Stimulated activated CD8-positive, alpha-beta memory T cell treated with anti-CD3 and anti-CD28 coated beads, Interleukin-4, amount 100 ng/mL, for 48 hours (primary cell): ENCODE measurements at regions not wholly inside any gene's neighbourhood (a gene's known extent, or its start where the extent isn't known, plus 50 kb on each side); places are given as distances from the start of the nearest gene placed in this dataset.

ENCODE experiments used
- DNase-seq: peaks from one replicate; pipeline ENCODE4 v3.0.0-alpha.2; 2020

DNA sequence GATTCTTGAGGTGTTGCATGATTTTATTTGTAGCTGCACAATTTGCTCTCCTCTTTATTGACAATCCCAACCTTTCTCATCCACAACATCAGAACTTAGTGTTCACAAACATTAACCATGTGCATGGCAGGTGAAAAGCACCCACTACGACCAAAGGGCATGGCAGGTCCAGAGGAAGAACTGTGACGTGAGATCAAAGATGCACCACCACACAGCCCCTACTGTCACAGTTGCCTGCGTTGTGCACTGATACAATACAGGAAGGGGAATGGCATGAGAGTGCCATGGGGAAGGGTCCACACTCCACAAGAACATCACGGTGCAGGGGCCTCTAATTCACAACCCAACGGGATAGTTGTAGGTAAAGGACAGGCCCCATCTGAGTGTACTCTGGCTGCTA is 217.1 kb upstream of the PFKP start:
- no peak for DNase-seq

DNA sequence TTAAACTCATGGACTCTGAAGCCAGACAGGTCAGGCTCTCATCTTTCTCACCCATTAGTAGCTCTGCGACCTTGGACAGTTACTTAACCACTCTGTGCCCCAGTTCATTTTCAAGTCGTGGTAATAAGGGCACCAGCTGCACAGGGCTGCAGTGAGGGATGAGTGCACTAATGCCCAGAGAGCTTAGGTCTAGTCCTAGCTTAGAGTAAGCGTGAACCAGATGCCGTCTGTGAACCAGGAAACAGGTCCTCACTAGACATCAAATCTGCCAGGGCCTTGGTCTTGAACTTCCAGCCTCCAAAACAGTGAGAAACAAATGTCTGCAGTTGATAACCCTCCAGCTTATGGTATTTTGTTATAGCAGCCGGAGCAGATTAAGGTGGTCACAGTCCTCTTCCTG is 222.4 kb upstream of the PFKP start:
- DNase-seq: no peak

DNA sequence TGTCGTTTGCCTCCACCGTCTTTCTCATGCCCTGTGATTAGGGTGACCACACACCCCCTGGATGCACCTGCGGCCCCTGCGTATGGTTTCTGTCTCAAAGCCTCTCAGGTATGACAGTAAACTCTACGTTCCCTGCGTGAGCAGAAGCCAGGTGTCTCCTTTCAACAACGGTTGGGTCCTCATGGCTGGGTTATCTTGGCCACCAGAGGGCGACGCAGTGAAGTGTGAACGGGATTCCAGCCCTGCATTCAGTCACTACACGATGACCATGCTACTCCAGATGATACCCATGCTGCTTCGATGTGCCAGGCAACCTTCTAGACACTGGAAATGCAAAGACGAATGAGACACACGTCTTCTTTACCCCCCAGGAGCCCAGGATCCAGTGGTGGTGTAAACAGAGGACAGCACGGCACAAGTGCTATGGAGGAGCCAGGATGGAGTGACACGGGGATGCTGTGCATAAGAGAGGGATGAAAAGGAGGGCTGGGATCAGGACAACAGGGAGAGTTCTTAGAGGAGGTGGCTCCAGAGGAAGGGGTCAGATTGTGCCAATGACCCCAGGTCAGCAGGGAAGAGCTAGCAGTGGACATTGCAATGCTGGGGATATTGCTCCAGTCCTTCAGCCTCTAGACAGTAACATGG is 228.1 kb upstream of the PFKP start:
- peak; percentile 65 for DNase-seq

DNA sequence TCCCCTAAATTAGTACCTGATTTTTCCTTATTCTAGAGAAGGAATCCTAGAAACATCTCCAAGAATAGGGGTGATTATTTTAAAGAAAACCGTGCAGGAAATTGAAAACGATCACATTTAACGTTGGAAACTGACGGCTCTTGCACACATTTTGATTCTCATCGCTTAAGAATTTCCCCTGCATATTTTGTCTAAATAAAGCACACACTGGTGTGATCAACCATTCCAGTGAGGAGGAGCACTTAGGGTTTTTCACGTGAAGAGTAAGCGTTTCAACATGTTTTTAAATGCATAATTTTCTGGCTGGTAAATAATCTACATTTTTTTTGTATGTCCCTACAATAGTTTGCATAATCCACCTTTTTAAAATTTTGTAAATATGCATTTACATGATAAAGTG is 229.7 kb upstream of the PFKP start:
- no peak for DNase-seq

DNA sequence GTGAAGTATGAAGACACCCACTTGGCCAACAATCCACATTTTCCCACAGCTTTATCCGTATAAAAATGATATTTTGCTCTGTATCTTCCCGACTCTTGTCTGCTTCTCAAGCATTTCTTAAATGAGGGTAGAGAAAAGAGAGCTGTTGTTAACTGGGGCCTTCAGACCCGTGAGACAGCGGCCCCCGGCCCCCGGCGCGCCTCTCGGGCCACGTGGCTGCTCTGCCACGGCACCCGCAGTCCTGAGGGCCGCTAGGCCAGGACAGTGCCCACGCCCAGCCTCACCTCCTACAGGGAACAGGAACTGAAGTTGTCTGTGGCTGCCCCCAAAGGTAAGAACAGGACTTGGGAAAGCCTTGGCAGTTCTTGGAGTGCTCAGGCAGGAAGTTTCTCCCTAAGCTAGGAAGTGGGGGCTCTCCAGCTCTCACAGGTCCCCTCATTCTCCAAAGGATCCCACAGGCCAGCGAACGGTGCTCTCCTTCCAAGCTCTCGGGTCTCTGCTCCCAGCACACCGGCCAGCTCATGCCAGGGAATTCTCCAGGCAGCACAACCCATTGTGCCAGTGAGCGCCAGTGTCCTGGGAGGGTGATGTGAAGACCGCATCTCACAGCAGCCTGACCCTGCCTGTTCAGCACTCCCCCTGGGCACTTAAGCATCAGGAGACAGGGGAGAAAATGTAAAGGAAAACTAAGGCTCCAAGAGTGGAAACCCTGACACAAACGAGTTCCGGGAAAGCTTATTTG is 230.3 kb upstream of the PFKP start:
- DNase-seq: no peak

DNA sequence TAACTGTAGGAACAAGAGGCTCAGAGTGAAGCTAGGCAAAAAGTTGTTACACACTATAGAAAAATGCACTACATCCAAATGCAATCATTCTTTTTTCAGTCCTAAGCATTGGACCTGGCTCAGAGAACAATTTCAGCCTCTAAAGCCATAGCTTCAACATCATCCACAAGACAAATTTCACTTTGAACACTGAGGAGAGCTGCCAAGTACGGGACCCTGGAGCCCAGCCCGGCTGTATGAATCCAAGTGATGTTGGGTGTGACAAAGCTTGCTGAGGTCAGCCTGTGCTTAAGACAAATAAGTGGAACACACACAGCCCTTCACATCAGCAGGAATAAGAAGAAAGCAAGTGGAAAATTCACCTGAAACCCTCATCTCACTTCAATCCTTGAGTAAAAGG is 233.1 kb upstream of the PFKP start:
- no peak for DNase-seq

DNA sequence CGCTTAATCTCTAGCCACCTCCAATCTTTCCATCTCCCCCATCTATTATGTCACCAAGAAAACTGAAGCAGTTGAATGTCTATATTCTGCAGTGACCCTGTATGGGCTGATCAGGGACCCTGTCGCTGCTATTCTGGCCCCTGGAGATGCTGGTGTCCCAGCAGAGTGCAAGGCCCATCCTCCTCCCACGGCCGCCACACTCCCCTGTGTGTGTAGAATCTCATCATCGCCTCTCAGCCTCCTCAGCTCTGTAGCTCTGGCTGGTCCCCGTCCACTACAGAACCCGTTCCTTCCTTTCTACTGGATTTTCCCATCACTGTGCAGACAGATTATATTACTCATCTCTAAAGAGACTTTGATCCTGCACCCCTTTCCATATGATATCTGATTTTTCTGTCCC is 235.8 kb upstream of the PFKP start:
- no peak for DNase-seq

DNA sequence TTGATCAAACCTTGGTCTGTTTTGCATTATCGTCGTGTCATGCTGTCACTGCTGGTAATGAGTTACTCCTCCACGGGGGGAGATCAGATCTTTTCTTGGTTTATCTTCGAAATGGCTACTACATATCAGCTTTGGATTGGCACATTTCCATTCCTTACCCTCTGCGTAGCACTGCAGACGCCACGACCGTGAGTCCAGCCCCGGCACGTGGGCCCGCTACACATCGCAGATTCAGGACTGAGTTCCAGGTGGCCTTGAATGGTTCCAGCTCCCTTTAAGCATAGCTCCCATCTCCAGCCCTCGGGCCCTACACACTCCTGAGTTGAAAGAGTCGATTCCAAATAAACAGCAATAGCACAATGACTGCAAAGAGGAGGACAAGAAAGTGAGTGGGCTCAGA is 238.6 kb upstream of the PFKP start:
- DNase-seq: no peak

DNA sequence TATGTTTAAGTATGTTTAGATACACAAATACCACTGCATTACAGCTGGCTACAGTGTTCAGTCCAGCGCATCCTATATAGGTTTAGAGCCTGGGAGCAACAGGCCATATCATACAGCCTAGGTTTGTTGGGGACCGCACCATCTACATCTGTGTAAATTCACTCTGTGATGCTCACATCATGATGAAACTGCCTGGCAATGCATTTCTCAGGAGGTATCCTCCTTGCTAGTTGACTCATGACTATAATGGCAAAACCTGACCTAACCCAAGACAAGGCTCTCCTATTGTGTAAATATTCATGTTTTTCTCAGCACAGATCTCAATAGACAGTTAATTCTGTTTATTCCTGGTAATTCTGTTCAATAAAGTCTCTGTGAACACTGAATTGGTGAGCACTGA is 240.7 kb upstream of the PFKP start:
- DNase-seq: no peak

DNA sequence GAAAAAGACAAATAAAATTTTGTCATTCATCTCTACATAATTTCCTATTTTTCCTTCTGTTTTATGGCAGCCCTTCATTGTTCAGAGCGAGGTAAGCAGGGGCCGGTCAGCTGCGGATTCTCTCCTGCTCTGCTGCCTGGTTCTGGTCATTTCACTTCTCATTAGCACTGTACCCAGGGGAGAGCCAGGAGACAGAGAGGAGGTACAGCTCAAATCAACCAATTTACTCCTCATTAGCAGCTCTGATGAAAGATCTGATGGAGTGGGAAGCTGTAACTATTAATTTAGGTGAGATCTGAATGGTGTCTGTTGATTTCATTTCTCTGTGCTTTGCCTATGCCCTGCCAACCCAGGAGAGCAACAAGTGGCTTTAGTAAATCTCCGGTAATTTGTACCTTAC is 241.5 kb upstream of the PFKP start:
- no peak for DNase-seq

DNA sequence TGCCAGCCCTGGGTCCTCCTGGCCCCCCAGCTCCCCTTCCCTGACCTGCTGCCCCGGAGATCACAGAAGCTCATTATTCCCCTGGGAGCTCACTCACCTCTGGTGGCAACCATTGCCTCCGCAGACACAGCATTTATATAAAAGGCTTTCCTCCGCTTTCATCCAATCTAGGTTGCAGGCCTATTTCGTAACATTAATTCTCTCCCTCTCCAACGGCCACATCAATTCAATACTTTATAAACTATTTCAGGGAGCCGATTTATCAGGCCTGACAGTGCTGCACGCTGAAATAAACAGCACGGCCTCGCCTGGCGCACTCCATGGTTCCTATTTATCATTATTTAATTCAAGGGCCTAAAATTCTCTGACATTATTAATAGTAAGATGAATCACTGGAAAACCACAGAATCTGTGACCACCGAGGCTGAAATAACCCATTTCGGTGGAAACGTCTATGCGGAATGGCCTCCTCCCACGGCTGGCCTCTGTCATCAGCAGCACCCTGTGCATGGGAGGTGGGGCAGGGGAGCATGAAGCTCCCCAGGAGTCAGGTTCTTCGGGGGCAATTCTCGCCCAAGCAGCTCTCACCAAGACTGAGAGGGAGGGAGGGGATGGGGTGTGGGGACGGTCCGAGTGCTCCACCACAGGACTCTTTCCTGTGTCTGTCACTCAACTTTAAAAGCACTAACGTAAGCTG is 249.3 kb upstream of the PFKP start:
- DNase-seq: no peak

DNA sequence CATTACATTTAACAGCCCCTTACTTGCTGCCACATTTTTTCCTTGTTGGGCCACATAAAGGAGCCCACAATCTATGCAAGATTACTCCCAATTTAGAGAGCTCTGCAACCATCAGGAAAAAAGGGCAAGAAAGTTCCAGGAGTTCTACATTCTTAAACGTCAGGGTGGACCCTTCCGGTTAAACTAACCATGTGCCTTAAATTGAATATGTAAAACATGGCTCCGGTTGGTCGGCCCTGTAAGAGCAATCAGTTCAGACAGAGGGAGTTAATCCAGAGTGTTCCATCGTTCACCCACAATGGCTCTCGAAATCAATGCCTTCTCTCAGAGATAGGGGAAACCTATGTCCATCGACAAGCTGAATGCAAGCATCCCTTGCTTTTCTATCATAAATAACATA is 253.7 kb upstream of the PFKP start:
- DNase-seq: no peak

DNA sequence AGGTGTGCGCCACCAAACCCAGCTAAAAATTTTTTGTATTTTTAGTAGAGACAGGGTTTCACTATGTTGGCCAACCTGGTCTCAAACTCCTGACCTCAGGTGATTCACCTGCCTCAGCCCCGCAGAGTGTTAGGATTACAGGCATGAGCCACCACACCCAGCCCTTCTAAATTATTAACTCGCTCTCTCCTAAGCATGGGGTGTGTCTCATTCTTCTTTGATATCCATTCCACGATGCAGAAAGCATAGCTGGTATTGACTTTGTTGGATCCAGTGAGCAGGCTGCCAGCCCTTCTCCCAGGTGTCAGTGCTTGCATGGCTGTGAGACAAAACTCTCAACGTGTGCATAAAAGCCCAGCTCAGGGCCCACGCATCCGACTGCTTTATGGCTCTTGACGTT is 254.1 kb upstream of the PFKP start:
- DNase-seq: no peak

DNA sequence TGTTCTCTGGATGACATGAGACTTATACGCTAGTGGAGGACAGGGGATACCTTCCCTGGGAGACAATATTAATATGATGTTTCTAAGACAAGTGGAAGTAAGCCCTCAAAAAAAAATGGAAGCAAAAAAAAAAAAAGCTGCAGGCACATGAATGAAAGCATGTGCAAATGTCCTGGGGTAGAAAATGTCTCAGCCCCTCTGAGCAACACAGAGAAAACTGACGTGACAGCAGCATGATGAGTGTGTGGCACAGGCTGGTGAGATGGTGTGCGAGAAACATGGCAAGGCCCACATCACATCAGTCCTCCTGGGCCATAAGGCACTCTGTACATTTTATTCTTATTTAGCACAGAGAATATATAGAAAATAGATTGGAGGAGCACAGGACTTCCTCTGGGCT is 254.7 kb upstream of the PFKP start:
- DNase-seq: no peak

DNA sequence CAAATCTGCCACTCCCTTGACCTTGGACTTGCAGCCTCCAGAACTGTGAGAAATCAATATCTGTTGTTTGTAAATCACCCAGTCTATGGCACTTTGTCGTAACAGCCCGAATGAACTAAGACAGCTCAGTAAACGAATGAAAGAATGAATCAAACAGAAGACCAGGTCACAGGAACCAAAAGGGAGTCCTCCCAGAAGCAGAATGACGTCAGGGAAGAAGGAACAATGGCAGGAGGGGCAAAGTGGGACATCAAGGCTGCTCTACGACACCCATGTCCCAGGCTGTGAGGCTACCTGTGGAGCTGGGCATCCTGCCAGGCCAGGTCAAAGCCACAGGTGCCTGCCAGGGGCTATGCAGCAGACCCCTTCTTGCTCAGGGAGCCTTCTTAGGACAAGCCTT is 267.2 kb upstream of the PFKP start:
- no peak for DNase-seq

DNA sequence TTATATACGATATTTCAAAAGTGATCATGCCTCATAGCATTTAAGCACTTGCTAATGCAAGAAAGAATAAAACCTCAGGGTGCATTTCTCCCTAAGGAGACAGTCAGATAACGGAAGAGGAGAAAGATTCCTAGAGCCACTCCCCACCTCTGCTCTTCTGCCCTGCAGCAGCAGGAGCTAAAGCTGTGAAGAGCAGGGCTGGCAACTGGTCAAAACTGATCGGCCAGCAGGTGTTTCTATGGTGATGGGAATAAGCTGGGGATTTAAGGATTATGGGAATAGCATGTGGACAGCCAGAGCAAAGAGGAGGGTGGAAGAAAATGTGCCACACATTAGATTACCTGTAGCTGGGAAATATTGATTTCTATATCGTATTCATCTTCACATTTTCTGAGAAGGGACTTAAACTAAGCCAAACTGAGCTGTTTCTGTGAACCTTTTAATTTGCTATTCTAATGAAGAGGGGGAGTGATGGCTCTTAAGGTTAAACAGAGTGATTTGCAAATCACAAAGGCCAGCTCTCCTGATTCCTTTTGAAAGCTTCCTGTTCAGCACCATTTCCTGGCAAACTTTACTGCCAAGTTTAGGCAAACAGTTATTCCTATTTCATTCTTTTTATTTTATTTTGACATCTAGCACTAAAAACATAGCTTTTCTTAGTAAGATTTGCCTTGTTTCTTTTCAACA is 268.9 kb upstream of the PFKP start:
- no peak for DNase-seq

DNA sequence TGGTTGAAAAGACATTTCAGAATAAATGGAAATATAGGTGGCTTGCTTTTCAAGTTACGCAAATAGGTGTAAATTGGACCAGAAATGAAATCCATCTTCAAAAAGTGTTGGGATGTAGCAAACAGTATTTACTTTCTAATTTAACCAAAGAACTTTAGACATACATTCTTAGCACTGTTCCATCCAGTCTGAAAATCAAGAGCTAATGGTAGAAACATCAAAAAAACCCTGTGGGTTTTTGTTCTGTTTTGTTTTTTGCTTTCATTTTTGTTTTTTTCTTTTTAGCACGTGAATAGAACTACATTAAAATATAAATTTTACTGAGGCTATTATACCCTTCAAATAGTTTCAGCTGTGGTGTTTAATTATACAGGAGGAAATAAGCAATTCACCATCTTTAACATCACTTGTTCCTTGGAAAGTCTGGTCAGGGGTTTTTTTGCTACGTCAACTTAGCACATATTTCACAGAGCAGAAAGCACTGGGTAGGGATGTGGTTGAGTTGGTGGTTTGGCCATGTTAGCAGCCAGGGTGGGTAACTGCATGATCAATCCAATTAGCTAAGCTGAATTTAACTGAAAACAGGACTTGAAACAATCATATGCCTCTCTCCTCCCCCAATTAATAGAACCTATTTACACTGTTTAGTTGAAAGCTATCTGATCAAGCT is 275.4 kb upstream of the PFKP start:
- DNase-seq: no peak

DNA sequence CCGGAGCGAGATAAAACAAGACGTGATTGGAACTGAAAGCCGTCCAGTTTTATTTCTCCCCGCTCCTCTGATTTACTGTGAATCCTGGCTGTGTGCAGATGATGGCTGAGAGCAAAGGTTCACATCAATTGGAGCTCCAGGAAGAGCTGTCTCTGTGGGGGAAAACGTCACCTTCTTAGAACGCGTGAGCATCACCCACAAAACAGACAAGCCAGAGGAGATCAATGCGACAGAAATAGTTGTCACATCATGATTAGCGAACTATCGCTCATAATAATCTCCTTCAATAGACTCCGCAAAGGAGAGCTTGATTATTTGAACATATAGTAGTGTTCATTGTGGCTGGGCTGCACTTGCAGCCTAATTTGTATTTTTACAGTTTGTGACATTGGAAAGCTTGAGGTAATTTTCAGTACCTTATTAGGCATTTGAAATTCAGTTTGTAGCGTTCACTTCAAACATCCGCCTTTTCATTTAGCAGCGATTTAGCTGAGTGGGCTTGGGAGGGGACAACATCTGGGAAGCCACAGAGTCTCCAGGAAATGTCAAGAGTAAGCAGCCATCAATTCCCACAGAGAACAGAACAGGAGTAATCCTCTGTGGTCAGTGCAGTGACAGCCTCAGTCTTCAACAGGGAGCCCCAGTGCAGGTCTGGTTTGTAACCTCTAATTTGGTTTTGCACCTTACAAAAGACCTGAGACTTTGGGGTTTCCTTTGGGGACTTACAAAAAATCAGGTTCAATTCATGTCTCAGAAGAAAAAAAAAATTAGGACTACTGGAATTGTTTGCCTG is 276.8 kb upstream of the PFKP start:
- DNase-seq: no peak

DNA sequence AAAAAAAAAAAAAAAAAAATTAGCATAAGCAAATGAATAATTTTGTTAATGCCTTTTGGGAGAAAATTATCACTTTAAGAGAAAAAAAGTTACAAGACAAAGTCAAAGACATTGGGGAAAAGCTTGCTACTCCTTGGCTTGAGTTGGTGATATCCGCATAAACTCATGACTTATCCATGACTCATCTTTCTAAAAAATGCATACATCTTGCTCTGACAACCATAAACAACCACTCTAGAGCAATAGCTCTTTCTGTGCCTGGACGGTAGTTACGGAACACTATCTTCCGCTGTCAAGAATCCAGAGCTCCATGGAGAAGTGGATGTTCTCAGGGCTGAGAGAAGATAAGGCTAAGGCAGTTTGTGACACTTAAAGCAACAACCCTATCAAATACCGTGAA is 281.1 kb upstream of the PFKP start:
- DNase-seq: no peak

DNA sequence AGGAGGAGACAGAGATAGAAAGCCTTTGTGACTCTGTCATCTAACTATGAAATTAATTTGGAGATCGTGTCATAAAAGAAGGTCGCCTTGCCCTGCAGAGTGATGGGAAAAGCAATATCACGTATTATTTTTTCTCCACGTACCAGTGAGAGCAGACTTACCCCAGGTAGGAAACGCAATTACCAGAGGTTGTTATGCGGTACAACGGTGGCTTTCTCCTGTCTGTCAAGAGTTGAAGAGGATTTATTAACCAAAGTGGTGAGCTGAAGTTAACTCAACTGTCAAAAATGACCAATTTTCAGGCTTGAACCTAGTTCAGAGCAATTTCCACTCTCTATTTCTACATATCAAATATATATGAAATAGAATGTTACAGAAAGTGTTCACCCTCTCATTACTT is 282.6 kb upstream of the PFKP start:
- DNase-seq: no peak

DNA sequence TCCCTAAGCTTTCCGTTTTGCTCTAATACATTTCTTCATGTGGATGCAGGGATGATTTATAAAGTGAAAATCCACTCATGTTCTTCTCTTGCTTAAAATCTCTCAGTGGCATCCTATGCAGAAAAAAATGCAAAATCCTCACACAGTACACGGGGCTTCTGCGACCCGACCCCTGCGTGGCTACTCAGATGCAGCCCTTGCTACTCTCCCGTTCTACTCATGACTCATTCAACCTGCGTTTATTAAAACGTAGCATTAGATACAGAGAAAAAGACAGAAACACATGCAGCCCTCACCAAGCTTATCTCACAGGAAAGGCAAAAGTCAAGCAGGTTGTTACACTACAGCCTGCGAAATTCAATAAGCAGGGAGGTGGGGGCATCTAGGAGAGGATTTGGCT is 284.4 kb upstream of the PFKP start:
- DNase-seq: no peak

DNA sequence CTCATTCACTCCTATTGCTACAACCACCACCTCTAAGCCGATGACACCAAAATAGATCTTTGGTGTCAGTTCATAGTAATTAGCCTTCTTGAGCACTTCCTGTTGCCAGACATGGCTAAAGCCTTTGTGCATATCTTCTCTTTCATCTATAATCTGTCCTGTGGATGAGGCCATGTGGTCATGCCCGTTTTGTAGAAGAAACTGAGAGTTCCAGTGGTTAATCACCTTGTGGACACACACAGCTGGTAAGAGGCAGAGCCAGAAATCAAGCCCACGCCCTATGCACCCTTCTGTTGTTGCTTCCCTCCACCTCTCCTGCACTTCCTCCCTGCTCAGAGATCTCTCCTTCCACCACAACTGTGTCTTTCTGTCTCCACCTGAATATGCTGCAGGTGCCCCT is 285.1 kb upstream of the PFKP start:
- no peak for DNase-seq
